WTC11 (cell line): ENCODE measurements at regions not wholly inside any gene's neighbourhood (a gene's known extent, or its start where the extent isn't known, plus 50 kb on each side); places are given as distances from the start of the nearest gene placed in this dataset.

Experiments
- E2F4 ChIP-seq: sonication (generic); formaldehyde crosslinking; IDR thresholded peaks from 2 replicates; pipeline ENCODE4 v1.8.1; 2022; ENCODE audit warnings: low read depth, mild to moderate bottlenecking, moderate library complexity, missing genetic modification reagents, borderline replicate concordance
- GTF2I ChIP-seq: fragments of 250-450 bp; sonication (Bioruptor Pico); conservative IDR thresholded peaks from 2 replicates; pipeline ENCODE4 v1.4.0; 2021; ENCODE audit warnings: mild to moderate bottlenecking
- NR3C1 ChIP-seq: sonication (generic); formaldehyde crosslinking; conservative IDR thresholded peaks from 2 replicates; pipeline ENCODE4 v1.8.1; 2023; ENCODE audit warnings: low read depth, mild to moderate bottlenecking, missing genetic modification reagents
- SOX15 ChIP-seq: fragments of 250-450 bp; sonication (Bioruptor Pico); IDR thresholded peaks from 2 replicates; pipeline ENCODE4 v1.9.0; 2021; ENCODE audit warnings: mild to moderate bottlenecking
- USF1 ChIP-seq: sonication (generic); formaldehyde crosslinking; IDR thresholded peaks from 2 replicates; pipeline ENCODE4 v1.8.0; 2022; ENCODE audit warnings: mild to moderate bottlenecking, missing genetic modification reagents
- TF ChIP-seq, protein P1 (sequence below): sonication (generic); formaldehyde crosslinking; IDR thresholded peaks from 2 replicates; pipeline ENCODE4 v1.8.0; 2022; ENCODE audit warnings: missing genetic modification reagents
- TF ChIP-seq, protein P2 (sequence below): fragments of 200-600 bp; IDR thresholded peaks from 2 replicates; pipeline ENCODE4 v1.8.0; 2022; ENCODE audit warnings: antibody characterized with exemption

DNA sequence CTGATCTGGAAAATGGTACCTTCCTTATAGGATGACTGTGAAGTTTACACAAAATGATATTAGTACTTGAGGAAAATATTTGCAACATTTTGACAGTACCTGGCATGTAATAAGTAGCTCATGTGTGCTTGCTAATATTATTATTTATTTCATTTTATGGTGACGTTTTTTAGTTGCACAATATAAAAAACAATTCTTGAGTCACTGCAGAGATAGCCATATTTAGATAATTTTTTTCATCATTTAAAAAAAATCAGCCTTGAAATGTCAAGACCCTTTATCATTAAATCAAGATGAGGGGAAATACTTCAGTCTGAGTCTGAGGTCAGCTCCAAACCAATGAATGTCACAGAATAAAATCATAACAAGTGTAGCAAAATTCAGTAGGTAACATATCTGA lies 196.8 kb upstream of the RUNX1 start:
- TF ChIP-seq, protein P1, sequence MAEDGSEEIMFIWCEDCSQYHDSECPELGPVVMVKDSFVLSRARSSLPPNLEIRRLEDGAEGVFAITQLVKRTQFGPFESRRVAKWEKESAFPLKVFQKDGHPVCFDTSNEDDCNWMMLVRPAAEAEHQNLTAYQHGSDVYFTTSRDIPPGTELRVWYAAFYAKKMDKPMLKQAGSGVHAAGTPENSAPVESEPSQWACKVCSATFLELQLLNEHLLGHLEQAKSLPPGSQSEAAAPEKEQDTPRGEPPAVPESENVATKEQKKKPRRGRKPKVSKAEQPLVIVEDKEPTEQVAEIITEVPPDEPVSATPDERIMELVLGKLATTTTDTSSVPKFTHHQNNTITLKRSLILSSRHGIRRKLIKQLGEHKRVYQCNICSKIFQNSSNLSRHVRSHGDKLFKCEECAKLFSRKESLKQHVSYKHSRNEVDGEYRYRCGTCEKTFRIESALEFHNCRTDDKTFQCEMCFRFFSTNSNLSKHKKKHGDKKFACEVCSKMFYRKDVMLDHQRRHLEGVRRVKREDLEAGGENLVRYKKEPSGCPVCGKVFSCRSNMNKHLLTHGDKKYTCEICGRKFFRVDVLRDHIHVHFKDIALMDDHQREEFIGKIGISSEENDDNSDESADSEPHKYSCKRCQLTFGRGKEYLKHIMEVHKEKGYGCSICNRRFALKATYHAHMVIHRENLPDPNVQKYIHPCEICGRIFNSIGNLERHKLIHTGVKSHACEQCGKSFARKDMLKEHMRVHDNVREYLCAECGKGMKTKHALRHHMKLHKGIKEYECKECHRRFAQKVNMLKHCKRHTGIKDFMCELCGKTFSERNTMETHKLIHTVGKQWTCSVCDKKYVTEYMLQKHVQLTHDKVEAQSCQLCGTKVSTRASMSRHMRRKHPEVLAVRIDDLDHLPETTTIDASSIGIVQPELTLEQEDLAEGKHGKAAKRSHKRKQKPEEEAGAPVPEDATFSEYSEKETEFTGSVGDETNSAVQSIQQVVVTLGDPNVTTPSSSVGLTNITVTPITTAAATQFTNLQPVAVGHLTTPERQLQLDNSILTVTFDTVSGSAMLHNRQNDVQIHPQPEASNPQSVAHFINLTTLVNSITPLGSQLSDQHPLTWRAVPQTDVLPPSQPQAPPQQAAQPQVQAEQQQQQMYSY (CRISPR knock-in tag), result no peak
- TF ChIP-seq GTF2I (CRISPR knock-in tag) (no peak), USF1 (no peak), E2F4 (no peak), NR3C1 (no peak), SOX15 (CRISPR knock-in tag) (no peak)
- TF ChIP-seq, protein P2, sequence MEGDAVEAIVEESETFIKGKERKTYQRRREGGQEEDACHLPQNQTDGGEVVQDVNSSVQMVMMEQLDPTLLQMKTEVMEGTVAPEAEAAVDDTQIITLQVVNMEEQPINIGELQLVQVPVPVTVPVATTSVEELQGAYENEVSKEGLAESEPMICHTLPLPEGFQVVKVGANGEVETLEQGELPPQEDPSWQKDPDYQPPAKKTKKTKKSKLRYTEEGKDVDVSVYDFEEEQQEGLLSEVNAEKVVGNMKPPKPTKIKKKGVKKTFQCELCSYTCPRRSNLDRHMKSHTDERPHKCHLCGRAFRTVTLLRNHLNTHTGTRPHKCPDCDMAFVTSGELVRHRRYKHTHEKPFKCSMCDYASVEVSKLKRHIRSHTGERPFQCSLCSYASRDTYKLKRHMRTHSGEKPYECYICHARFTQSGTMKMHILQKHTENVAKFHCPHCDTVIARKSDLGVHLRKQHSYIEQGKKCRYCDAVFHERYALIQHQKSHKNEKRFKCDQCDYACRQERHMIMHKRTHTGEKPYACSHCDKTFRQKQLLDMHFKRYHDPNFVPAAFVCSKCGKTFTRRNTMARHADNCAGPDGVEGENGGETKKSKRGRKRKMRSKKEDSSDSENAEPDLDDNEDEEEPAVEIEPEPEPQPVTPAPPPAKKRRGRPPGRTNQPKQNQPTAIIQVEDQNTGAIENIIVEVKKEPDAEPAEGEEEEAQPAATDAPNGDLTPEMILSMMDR, result no peak
